ENCODE measurements at regions not wholly inside any gene's neighbourhood (a gene's known extent, or its start where the extent isn't known, plus 50 kb on each side); places are given as distances from the start of the nearest gene placed in this dataset.

GRCh38 chr12:59080101-59080500, 159.8 kb upstream of the LRIG3 start:
- TF ChIP-seq, protein P1, sequence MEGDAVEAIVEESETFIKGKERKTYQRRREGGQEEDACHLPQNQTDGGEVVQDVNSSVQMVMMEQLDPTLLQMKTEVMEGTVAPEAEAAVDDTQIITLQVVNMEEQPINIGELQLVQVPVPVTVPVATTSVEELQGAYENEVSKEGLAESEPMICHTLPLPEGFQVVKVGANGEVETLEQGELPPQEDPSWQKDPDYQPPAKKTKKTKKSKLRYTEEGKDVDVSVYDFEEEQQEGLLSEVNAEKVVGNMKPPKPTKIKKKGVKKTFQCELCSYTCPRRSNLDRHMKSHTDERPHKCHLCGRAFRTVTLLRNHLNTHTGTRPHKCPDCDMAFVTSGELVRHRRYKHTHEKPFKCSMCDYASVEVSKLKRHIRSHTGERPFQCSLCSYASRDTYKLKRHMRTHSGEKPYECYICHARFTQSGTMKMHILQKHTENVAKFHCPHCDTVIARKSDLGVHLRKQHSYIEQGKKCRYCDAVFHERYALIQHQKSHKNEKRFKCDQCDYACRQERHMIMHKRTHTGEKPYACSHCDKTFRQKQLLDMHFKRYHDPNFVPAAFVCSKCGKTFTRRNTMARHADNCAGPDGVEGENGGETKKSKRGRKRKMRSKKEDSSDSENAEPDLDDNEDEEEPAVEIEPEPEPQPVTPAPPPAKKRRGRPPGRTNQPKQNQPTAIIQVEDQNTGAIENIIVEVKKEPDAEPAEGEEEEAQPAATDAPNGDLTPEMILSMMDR (conservative IDR thresholded peaks at IDR 0.05) = no peak
- no peak for TF ChIP-seq ZFX (IDR thresholded peaks at IDR 0.05)
